ENCODE measurements at regions not wholly inside any gene's neighbourhood (a gene's known extent, or its start where the extent isn't known, plus 50 kb on each side); places are given as distances from the start of the nearest gene placed in this dataset.

- DNase-seq (ENCODE audit: low read depth): no peak
- H3K4me3 ChIP-seq (ENCODE audit: low read depth, low read length): no peak overlapping the region
Observed at GRCh38 chr3:72481542-72481941, 366.7 kb downstream of the SHQ1 start.

GRCh38 chr3:72480366-72480765, 367.9 kb downstream of the SHQ1 start:
- no peak overlapping the region for H3K4me3 ChIP-seq (ENCODE audit: low read depth, low read length)
- DNase-seq (ENCODE audit: low read depth): no peak

- H3K4me3 ChIP-seq (ENCODE audit: low read depth, low read length): no peak overlapping the region
- DNase-seq (ENCODE audit: low read depth): no peak
Observed at GRCh38 chr3:72479651-72480215, 368.5 kb downstream of the SHQ1 start.

GRCh38 chr3:72476139-72476483, 372.1 kb downstream of the SHQ1 start:
- no peak overlapping the region for H3K4me3 ChIP-seq (ENCODE audit: low read depth, low read length)
- DNase-seq (ENCODE audit: low read depth): no peak

GRCh38 chr3:72475258-72476138, 372.7 kb downstream of the SHQ1 start:
- H3K4me3 ChIP-seq (ENCODE audit: low read depth, low read length): no peak overlapping the region
- DNase-seq (ENCODE audit: low read depth): no peak

GRCh38 chr3:72474775-72475174, 373.5 kb downstream of the SHQ1 start:
- no peak for DNase-seq (ENCODE audit: low read depth)
- H3K4me3 ChIP-seq (ENCODE audit: low read depth, low read length): no peak overlapping the region

GRCh38 chr3:72473156-72473555, 375.1 kb downstream of the SHQ1 start:
- H3K4me3 ChIP-seq (ENCODE audit: low read depth, low read length): no peak overlapping the region
- DNase-seq (ENCODE audit: low read depth): no peak

GRCh38 chr3:72470904-72471417, 377.3 kb downstream of the SHQ1 start:
- no peak for DNase-seq (ENCODE audit: low read depth)
- H3K4me3 ChIP-seq (ENCODE audit: low read depth, low read length): no peak overlapping the region

- H3K4me3 ChIP-seq (ENCODE audit: low read depth, low read length): no peak overlapping the region
- DNase-seq (ENCODE audit: low read depth): no peak
Observed at GRCh38 chr3:72465853-72466252, 382.4 kb downstream of the SHQ1 start.

GRCh38 chr3:72463083-72463482, 385.2 kb downstream of the SHQ1 start:
- DNase-seq (ENCODE audit: low read depth): no peak
- no peak overlapping the region for H3K4me3 ChIP-seq (ENCODE audit: low read depth, low read length)

GRCh38 chr3:72462595-72463011, 385.6 kb downstream of the SHQ1 start:
- peak; percentile 48 for DNase-seq (ENCODE audit: low read depth)
- H3K4me3 ChIP-seq (ENCODE audit: low read depth, low read length): no peak overlapping the region

- no peak overlapping the region for H3K4me3 ChIP-seq (ENCODE audit: low read depth, low read length)
- DNase-seq (ENCODE audit: low read depth): no peak
Observed at GRCh38 chr3:72461787-72462186, 386.5 kb downstream of the SHQ1 start.

- H3K4me3 ChIP-seq (ENCODE audit: low read depth, low read length): no peak overlapping the region
- no peak for DNase-seq (ENCODE audit: low read depth)
Observed at GRCh38 chr3:72460205-72461174, 387.8 kb downstream of the SHQ1 start.

GRCh38 chr3:72459588-72459987, 388.7 kb downstream of the SHQ1 start:
- DNase-seq (ENCODE audit: low read depth): no peak

GRCh38 chr3:72458375-72458774, 389.9 kb downstream of the SHQ1 start:
- H3K4me3 ChIP-seq (ENCODE audit: low read depth, low read length): no peak overlapping the region
- no peak for DNase-seq (ENCODE audit: low read depth)

More at GRCh38 chr3:72459588-72459987, 388.7 kb downstream of the SHQ1 start:
- no peak overlapping the region for H3K4me3 ChIP-seq (ENCODE audit: low read depth, low read length)

GRCh38 chr3:72454441-72454840, 393.8 kb downstream of the SHQ1 start:
- no peak for DNase-seq (ENCODE audit: low read depth)
- H3K4me3 ChIP-seq (ENCODE audit: low read depth, low read length): no peak overlapping the region

- no peak for DNase-seq (ENCODE audit: low read depth)
Observed at GRCh38 chr3:72453706-72454105, 394.5 kb downstream of the SHQ1 start.

GRCh38 chr3:72452745-72453144, 395.5 kb downstream of the SHQ1 start:
- H3K4me3 ChIP-seq (ENCODE audit: low read depth, low read length): no peak overlapping the region
- DNase-seq (ENCODE audit: low read depth): no peak

More at GRCh38 chr3:72453706-72454105, 394.5 kb downstream of the SHQ1 start:
- H3K4me3 ChIP-seq (ENCODE audit: low read depth, low read length): no peak overlapping the region

GRCh38 chr3:72451841-72452240, 396.4 kb downstream of the SHQ1 start:
- H3K4me3 ChIP-seq (ENCODE audit: low read depth, low read length): no peak overlapping the region
- no peak for DNase-seq (ENCODE audit: low read depth)

- no peak for DNase-seq (ENCODE audit: low read depth)
- H3K4me3 ChIP-seq (ENCODE audit: low read depth, low read length): no peak overlapping the region
Observed at GRCh38 chr3:72449551-72449950, 398.7 kb downstream of the SHQ1 start.
